OCI-LY1 (cell line): ENCODE measurements at regions not wholly inside any gene's neighbourhood (a gene's known extent, or its start where the extent isn't known, plus 50 kb on each side); places are given as distances from the start of the nearest gene placed in this dataset.
"Not testable (repeated sequence)": the region's sequence is repeated elsewhere in the genome, so short reads cannot be mapped to it uniquely, and the experiment has no call there.

Source experiments
- H2AFZ ChIP-seq: fragments of 200-600 bp; sonication (generic), shearing (Covaris generic); 2 replicates; pipeline ENCODE4 v1.6.0; 2014; ENCODE audit warnings: antibody characterized with exemption, mild to moderate bottlenecking, low read length
- H3F3A ChIP-seq: fragments of 200-600 bp; sonication (generic), shearing (Covaris generic); 2 replicates; pipeline ENCODE4 v1.6.0; 2014; ENCODE audit warnings: mild to moderate bottlenecking, antibody characterized with exemption, low read length, moderate library complexity; ENCODE audit not compliant: insufficient read depth
- H3K27ac ChIP-seq: fragments of 200-600 bp; sonication (generic); 2 replicates; pipeline ENCODE4 v1.5.1; 2014; ENCODE audit warnings: low read length, mixed run types, mild to moderate bottlenecking, low read depth; ENCODE audit not compliant: poor library complexity, severe bottlenecking
- H3K27me3 ChIP-seq: fragments of 200-600 bp; sonication (generic); 2 replicates; pipeline ENCODE4 v1.6.0; 2014; ENCODE audit warnings: antibody characterized with exemption, mild to moderate bottlenecking, low read length, moderate library complexity; ENCODE audit not compliant: insufficient read depth
- H3K36me3 ChIP-seq: fragments of 200-600 bp; sonication (generic); 2 replicates; pipeline ENCODE4 v1.6.1; 2014; ENCODE audit warnings: mild to moderate bottlenecking, antibody characterized with exemption, low read length, moderate library complexity, mixed read lengths; ENCODE audit not compliant: insufficient read depth
- H3K4me1 ChIP-seq: fragments of 200-600 bp; sonication (generic); 2 replicates; pipeline ENCODE4 v1.5.1; 2014; ENCODE audit warnings: mild to moderate bottlenecking, low read length, moderate library complexity; ENCODE audit not compliant: insufficient read depth, severe bottlenecking
- H3K4me2 ChIP-seq: fragments of 200-600 bp; sonication (generic), shearing (Covaris generic); 2 replicates; pipeline ENCODE4 v1.6.1; 2014; ENCODE audit warnings: low read length
- H3K4me3 ChIP-seq: fragments of 200-600 bp; sonication (generic); 2 replicates; pipeline ENCODE4 v1.5.1; 2014; ENCODE audit warnings: low read length, low read depth, mild to moderate bottlenecking, mixed read lengths; ENCODE audit not compliant: poor library complexity, severe bottlenecking
- H3K79me2 ChIP-seq: fragments of 200-600 bp; shearing (Covaris generic); 2 replicates; pipeline ENCODE4 v1.6.1; 2016; ENCODE audit warnings: mixed run types, low read length, mixed read lengths; ENCODE audit not compliant: insufficient read depth
- H3K9ac ChIP-seq: fragments of 200-600 bp; sonication (generic), shearing (Covaris generic); 2 replicates; pipeline ENCODE4 v1.6.1; 2014; ENCODE audit warnings: mild to moderate bottlenecking, low read length, mixed read lengths
- H3K9me2 ChIP-seq: fragments of 200-600 bp; sonication (generic), shearing (Covaris generic); 2 replicates; pipeline ENCODE4 v1.6.1; 2014; ENCODE audit warnings: low read depth, mild to moderate bottlenecking, low read length, mixed read lengths
- H3K9me3 ChIP-seq: fragments of 200-600 bp; shearing (Covaris generic); 2 replicates; pipeline ENCODE4 v1.6.1; 2014; ENCODE audit warnings: low read length, mixed read lengths
- H4K20me1 ChIP-seq: fragments of 200-600 bp; sonication (generic), shearing (Covaris generic); 2 replicates; pipeline ENCODE4 v1.6.0; 2016; ENCODE audit warnings: mild to moderate bottlenecking, low read length; ENCODE audit not compliant: insufficient read depth
- CTCF ChIP-seq: fragments of 200-600 bp; sonication (generic), shearing (Covaris generic); IDR thresholded peaks from 2 replicates; pipeline ENCODE4 v1.5.1; 2017; ENCODE audit warnings: mild to moderate bottlenecking, antibody characterized with exemption, low read length, moderate library complexity, mixed read lengths
- EZH2 ChIP-seq: fragments of 200-600 bp; sonication (generic), shearing (Covaris generic); IDR thresholded peaks from 2 replicates; pipeline ENCODE4 v1.8.0; 2017; ENCODE audit warnings: borderline replicate concordance, mixed run types, mild to moderate bottlenecking, antibody characterized with exemption, low read length, moderate library complexity, mixed read lengths

- H3K36me3 ChIP-seq = no peaks in the 10 kb centered on the region
- no peaks in the 10 kb centered on the region for H3K79me2 ChIP-seq
- no peaks in the 10 kb centered on the region for H3K9me2 ChIP-seq
- no peaks in the 10 kb centered on the region for H4K20me1 ChIP-seq
- no peak overlapping the region for H3K4me2 ChIP-seq
- H3K4me3 ChIP-seq = no peak overlapping the region
- H3K27ac ChIP-seq = no peak overlapping the region
- no peak overlapping the region for H3K9ac ChIP-seq
- H3K9me3 ChIP-seq = no peaks in the 10 kb centered on the region
- H3K27me3 ChIP-seq = no peaks in the 10 kb centered on the region
- TF ChIP-seq EZH2 = no peak
- TF ChIP-seq CTCF = peak; percentile 80
- H3K4me1 ChIP-seq = peaks cover 9% of the 10 kb centered on the region
- no peaks in the 10 kb centered on the region for H3F3A ChIP-seq
- H2AFZ ChIP-seq = no peak overlapping the region
These were observed 851.8 kb downstream of the TMEM121 start for GRCh38 chr14:106378191-106378590.

- no peak overlapping the region for H3K4me3 ChIP-seq
- H4K20me1 ChIP-seq = no peaks in the 10 kb centered on the region
- H2AFZ ChIP-seq = no peak overlapping the region
- no peak overlapping the region for H3K27ac ChIP-seq
- TF ChIP-seq CTCF = no peak
- TF ChIP-seq EZH2 = no peak
- no peaks in the 10 kb centered on the region for H3K4me1 ChIP-seq
- H3K36me3 ChIP-seq = no peaks in the 10 kb centered on the region
- no peaks in the 10 kb centered on the region for H3K9me3 ChIP-seq
- H3F3A ChIP-seq = no peaks in the 10 kb centered on the region
- no peaks in the 10 kb centered on the region for H3K79me2 ChIP-seq
- H3K4me2 ChIP-seq = no peak overlapping the region
- no peaks in the 10 kb centered on the region for H3K27me3 ChIP-seq
- H3K9me2 ChIP-seq = no peaks in the 10 kb centered on the region
- H3K9ac ChIP-seq = no peak overlapping the region
These were observed 854.4 kb downstream of the TMEM121 start for GRCh38 chr14:106380740-106381139.

- not testable (repeated sequence) for H3K27ac ChIP-seq, H3K4me3 ChIP-seq, H3K4me2 ChIP-seq, H3K9me3 ChIP-seq, H3K9ac ChIP-seq, H3K9me2 ChIP-seq, H4K20me1 ChIP-seq, H3F3A ChIP-seq, H2AFZ ChIP-seq, H3K4me1 ChIP-seq, H3K27me3 ChIP-seq, H3K79me2 ChIP-seq, H3K36me3 ChIP-seq
- TF ChIP-seq CTCF = peak; percentile 41; the same call in 1 of the 2 replicates
These were observed 862.8 kb downstream of the TMEM121 start for GRCh38 chr14:106389186-106389585.
